ENCODE measurements at regions not wholly inside any gene's neighbourhood (a gene's known extent, or its start where the extent isn't known, plus 50 kb on each side); places are given as distances from the start of the nearest gene placed in this dataset.
A peak's percentile ranks its signal among the peaks of the same experiment; 100 is the strongest.

DNA sequence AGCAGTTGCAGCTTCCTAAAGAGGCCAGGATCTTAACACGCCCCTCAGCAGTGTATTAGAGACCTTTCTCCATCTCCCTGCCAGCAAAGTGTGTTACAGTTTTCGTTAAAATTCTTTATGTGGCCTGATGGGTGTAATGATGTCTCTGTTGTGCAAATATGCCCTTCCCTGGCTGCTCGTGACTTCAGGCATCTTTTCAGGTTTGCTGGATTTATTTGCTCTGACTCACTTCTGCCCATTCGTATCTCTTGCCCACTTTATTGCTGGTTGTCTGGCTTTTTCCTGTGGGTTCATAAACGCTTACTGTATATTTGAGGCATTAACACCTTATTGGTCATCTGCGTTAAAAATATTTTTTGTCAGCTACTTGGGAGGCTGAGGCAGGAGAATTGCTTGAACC, 134.5 kb downstream of the ASB1 start:
- DNase-seq (ENCODE audit: low read depth), result peak; percentile 26

DNA sequence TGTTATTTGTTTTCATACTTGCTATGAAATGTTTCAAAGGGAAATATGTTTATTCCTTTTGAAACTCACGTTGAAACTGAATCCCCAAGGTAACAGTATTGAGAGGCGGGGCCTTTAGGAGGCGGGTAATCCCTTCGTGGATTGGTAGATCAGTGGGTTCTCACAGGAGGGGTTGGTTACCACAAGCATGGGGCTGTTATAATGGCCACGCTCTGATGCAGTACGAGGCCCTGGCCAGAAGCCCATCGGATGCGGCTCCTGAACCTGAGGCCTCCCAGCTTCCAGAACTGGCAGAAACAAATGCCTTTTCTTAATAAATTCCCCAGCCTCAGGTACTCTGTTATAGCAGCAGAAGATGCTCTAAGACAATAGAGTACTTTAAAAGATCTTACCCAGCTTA, 135.7 kb downstream of the ASB1 start:
- no peak for DNase-seq (ENCODE audit: low read depth)

DNA sequence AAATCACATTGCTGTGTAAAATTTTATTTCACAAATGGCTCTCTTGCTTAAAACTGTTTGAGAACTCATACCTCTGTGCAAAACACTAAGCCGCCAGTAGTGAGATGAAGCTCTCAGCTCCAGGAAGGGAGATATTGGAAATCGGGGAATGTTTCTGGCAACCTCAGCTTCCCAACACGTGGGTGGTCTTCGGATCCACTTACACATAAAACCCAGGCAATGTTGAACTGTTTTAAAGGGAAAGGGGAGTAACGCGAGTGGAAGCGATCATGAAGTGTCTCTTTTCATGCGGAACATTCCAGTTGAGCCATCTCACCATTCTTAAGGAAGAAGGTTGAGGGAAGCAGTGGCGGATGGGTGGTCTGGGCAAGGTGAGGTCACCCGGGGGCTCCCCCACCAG, 136.8 kb downstream of the ASB1 start:
- no peak for DNase-seq (ENCODE audit: low read depth)

DNA sequence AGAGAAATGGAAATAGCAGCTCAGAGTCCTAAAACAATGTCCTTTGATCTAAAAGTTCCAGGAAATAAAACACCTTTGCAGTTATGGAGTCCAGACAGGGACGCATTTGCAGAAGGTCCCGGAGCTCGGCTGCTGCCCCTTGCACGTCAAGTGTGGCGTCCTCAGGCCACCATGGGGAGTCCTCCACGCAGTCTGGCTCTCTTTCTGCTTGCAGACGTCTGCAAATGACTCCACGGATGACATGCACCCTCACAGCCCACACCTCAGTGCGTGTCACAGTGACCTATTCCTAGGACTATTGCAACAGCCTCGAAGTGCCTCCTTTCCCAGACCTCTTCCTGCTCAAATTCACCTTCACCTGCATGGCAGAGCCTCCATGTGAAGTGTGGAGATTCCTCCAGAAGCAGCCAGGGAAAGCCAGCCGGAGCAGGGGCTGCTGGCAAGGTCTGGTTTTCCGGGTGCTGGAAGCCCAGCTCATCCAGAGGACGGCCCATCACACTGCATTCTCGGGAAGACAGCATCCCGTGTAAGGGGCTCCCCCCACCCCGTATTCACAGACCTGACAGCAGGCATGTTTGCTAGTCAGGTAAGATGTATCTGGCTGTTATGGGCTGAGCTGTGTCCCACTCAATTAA, 137.7 kb downstream of the ASB1 start:
- no peak for DNase-seq (ENCODE audit: low read depth)

DNA sequence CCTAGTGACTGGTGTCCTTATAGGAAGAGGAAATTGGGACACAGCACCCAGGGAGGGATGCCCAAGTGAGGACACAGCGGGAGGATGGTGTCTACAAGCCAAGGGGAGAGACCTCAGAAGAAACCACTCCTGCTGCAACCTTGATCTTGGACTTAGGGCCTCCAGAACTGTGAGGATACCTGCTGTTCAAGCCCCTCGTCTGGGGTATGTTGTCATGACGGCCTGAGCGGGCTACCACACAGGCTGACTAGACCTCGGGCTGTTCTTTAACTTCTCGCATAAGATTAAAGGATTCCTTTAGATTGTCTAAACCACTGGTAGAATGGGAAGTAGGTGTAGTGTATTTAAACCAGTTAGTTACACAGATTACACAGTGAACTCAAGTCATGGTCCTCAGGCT, 138.3 kb downstream of the ASB1 start:
- DNase-seq (ENCODE audit: low read depth), result no peak

DNA sequence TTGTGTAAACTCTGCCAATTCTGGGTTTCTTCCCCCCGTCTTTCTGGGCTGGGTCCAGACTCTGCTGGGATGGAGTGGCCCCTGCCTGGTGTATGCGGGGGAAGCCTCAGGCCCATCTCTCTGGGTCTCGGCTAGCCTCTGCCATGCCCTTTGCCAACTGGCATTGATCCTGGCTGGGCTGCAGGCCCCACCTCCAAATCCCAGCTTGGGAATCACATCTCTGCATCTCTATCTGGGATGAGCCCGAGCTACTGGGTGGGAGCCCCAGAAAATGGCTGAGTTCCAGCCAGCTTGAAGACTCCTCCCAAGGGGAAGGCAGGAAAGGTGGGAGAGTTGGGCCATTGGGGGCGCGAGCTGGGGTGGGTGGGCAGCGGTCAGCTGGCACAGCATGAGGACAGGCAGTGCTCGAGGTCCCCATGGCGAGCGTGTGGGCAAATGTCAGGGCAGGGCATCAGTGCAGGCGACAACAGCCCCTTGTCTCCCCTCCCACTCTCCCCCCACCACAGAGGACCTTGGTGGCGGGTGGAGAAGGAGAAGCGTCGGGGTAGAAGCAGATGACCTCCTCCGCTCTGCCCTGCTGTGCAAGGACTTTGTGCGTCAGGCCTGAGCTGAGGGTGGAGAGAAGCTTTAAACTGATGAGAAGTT, 139.4 kb downstream of the ASB1 start:
- no peak for DNase-seq (ENCODE audit: low read depth)

DNA sequence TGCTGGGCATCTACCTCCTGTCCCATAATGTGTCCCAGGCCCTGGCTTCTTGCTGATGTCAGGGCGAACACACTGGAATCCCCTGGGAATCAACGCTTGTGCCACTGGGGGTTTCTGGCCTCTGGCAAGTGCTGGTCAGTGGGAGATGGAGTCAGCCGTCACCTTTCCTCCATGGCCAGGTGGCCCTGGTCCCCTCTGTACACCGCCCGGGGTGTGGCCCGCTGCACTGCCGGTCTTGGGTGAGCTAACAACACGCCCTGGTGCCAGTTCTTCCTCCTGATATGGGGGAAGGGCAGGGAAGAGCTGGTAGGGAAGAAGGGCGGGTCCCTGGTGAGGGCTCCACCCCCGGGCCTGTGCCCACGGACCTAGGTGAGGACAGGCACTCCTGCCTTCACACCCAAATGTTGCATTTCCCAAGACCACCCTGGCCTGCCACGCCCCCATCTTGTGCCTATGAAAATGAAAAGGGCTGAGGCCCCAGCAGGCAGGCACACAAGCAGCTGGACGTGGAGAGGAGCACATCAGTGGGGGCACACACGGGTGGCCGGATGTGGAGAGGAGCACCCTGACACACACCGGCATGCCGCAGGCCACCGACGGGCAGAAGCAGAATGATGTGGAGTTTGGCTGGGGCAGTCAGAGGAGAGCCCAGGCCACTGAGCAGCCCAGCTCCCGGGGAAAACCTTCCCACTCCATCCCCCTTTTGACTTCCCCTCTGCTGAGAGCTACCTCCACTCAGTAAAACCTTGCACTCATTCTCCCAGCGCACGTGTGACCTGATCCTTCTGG, 140.5 kb downstream of the ASB1 start:
- no peak for DNase-seq (ENCODE audit: low read depth)

DNA sequence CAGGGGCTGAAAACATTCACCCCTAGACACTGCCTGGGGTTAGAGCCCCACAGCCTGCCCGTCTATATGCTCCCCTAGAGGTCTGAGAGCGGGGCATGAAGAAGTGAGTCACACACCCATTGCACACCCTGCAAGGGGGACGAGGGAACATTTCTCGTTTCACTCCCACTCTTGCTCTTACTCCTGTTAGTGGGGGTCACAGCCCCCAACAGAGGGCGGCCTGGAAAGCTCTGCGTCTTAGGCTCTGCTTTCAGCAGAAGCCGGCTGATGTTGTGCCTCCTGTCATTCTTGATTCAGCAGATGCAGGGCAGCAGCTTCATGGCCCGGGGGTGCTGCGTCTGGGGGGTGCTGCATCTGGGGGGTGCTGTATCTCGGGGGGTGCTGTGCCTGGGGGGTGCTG, 141.3 kb downstream of the ASB1 start:
- DNase-seq (ENCODE audit: low read depth), result no peak

DNA sequence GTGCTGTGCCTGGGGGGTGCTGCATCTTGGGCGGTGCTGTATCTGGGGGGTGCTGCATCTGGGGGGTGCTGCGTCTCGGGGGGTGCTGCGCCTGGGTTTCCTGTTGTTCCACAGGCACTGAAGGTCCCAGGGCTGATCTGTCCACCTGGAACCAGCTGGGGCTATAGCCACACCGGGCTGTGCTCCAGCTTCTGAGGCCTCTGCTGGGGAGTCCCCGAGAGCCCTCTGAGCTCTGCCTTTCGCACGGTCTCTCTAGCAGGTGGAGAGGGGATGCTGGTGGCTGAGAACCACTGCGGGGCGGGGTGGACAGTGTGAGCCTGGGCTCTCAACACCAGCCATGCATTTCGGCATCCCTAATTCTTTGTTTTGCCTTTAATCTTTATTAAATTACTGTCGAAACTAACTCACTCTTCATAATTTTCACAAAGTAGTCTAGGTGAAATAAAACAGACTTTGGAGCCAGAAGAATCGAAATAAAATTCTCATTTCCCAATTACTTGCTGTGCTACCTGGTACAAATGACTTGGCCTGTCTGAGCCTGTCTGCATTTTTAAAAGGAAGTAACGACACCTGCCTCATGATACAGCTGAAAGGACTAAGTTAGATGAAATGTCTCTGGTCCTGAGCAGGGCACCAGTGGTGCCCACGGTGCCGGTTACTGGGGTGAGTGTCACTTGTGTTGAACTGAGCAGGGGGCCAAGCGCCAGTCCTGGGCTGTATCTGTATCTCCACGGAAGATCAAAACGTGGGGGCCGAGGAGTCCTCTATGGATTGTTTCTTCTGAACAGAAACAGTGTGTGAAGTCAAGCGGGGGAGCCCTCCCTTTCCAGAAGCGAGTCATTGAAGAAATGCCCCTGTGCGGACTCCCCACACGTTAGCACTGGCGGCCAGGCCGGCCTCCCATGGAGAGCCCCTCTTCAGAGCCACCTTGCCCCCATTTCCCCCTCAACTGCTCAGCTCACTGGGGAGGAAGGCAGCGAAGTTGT, 142.0 kb downstream of the ASB1 start:
- no peak for DNase-seq (ENCODE audit: low read depth)

DNA sequence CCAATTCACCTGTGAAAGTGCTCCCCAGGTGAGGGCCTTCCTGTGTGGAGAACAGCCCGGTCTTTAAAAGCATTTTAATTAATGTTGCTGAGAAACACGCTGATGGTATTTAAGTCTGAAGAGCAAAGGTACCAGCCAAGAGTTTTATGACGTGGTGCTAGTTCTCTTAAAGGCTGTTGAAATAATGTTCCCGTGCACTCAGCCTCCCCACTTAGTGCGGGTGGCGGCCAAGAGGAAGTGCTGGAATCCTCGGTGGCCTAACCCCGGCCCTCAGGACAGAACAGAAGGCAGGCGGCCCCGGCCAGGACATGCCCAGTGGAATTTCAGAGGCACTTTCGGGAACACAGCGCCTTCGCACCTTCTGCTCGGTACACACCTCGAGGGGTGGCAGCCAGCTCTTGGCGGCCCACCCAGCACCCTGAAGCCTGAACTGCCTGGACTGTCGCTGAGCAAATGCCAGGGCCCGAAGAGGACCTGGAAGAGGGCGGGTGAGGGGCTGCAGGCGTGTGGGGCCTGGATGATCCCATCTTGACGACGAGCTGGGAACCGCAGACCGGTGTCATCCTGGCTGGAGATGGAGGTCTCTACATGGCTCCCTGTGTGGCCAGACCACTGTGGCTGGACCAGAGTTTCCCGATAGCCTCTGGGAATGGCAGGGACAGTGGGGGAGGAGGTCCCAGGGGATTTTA, 142.9 kb downstream of the ASB1 start:
- DNase-seq (ENCODE audit: low read depth), result no peak

DNA sequence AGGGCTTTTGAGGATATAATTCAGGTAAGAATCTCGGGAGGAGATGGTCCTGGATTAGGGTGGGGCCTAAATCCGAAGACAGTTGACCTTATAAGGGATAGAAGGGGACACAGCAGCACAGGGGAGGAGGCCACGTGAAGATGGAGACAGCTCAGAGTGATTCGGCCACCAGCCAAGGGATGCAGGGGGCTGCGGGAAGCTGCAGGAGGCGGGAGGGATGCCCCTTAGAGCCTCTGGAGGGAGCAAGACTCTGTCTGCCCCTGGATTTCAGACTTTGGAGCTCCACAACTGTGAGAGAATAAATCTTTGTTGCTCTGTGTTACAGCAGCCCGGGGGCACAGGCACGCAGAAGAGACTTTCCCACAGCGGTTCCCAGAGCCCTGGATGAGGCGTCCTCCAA, 143.7 kb downstream of the ASB1 start:
- no peak for DNase-seq (ENCODE audit: low read depth)

DNA sequence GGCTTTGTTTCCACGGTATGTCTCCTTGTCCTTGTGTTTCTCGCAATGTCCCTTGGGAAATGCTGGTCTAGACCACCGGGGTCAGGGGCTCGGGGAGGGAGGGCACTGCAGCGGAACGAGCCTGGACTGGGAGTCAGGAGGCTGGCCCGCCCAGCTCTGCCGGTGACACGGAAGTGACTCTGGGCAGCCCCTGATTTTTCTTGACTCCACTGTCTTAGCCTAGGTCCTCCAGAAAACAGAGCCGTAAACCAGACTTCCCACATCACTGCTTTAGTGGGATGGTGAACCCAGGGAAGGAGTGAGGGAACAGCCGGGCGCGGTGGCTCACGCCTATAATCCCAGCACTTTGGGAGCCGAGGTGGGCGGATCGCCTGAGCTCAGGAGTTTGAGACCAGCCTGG, 144.2 kb downstream of the ASB1 start:
- DNase-seq (ENCODE audit: low read depth), result no peak

DNA sequence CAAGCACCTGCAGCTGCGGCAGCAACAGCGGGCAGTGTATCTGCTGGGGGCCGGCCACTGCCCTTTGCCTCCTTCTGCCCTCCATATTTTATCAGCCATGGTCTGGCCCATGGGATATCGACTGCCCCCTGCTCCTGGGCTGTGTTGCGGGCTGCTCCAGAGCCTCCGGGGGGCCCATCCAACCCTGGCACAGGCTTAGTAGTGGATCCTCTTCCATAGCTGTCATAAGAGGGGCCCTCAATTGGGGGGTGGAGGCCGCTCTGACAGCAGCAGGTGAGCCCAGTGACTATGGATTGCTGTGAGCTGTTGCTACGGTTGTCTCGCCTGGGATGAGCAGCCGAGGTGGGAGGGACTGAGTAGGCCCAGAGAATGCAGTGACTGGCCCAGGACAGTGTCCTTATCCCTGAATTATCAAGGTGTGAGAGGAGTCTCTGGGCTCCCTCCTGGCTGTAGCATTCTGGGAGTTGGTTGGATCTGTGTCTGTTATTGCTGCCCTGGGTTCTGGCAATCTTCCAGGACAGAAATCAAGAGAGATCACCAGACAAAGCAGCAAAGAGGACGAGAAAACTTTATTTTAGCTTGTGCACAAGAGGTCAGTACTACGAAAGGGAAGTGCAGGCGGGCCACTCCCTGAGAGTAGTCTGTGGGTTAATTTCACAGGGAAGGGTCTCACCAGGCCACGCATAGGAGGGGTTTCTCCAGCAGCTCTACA, 145.1 kb downstream of the ASB1 start:
- no peak for DNase-seq (ENCODE audit: low read depth)

DNA sequence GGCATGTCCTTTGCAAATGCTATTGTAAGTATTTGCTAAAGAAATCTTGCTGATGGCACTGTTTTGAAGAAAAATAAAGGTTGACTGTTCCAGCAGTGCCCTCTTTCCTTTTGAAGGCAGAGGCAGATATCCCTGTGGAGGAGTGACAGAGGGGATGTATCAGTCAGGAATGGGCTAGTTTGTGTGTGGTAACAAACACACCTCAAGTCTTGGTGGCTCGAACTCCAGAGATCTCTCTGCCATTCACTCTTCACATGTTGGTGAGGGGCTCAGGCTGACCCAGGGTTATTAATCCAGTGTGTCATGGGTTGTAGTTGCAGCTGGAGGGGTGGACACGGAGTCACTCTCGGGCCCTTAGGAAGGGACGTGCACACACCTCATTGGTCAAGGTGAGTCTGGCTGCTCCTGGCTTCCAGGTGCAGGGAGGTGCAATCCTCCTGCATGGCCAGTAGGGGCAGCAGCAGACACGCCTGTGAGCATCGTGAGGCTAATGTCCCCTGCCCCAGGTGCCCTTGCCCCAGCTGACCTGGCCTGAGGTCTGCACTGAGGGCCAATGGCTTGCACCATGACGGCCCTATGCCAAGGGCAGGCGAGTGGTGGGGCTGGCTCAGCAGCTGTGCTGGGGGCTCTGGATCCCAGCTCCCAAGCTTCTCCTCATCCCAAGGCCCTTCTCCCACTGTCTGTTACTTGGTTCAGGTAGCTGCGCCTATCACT, 146.5 kb downstream of the ASB1 start:
- DNase-seq (ENCODE audit: low read depth), result no peak

DNA sequence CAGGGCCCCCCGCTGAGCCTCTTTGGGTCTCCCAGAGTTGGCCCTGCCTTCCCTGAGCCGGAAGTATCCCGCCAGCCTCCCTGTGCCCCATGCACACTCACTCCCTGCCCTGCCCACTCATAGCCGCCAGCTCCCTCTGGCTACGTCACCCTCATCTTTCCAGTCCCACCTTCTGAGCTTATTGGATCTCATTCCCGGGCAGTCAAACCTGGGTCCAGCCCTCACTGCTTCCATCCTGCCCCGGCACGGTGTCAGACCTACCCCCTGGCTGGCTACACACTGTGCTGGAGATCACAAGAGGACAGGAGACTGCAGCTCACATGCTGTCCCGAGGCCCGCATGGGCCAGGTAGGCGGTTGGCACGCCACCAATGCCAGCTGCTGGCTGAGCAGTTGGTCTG, 147.2 kb downstream of the ASB1 start:
- DNase-seq (ENCODE audit: low read depth), result no peak

DNA sequence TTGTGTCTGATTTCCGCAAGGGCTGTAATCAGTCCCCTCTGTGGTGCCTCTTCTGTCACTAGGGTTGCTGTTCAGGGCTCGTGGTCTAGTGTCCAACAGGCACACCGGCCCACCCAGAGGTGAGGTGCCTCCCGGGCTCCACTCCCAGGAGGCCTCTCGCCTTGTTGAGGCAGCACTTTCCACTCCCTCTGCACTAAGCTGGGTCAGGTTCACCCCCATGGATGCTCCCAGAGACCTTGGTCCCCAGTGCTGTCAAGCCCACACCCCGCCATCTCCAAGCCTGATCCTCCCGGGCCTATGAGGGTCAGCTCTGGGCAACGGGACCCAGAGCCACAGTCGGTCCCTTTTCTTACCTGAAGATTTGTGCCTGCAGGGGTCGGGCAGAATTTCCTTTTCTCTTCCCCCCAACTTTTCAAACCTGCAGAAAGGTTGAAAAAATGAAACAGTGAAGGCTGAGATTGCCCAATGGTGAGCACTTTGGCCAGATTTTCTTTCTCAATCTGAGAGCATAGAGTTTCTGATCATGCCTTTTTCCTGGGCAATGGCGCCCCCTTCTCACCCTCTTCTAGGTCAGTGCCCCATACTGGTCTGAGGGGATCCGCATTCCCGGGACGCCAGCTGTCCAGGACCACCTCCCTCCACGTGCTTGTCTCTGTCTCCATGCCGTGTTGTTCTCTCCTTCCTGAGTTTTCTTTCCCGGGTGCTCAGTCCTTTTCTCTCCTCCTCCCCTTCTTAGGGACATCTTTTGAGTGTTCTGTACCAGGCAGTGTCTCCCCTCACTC, 148.0 kb downstream of the ASB1 start:
- DNase-seq (ENCODE audit: low read depth), result no peak

DNA sequence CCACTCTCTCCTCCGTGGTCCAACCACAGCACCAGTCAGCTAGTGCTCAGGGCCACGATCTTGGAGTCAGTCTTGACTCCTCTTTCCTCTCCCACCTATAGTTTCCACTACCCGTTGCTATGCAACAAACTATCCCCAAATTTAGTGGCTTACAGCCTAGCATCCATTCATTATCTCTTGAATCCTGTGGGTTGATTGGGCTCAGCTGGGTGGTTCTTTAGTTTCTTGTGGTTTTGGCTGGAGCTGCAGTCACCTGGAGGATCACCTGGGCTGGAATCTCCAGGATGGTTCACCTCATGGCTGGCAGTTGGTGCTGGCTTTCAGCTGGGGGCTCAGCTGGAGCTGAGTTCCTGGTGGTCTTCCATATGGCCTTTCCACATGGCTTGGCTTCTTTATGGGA, 149.9 kb downstream of the ASB1 start:
- DNase-seq (ENCODE audit: low read depth), result no peak

DNA sequence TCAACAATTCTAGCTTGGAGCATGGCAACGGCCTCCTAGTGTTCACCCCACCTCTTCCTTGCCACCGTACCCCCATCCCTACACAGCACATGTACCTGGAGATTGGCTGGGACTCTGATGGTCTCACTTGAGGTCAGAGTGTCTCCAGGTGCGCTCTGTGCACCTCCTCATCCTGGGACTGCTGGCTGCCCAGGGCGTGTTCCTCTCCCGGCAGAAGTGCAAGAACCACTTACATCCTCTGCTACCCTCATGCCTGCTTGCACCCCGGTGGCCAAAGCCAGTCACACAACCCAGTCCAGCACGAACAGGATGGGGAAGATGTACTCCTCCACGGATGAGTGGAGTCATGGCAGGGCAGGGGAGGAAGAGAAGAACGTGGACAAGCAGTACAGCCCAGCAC, 151.5 kb downstream of the ASB1 start:
- no peak for DNase-seq (ENCODE audit: low read depth)

DNA sequence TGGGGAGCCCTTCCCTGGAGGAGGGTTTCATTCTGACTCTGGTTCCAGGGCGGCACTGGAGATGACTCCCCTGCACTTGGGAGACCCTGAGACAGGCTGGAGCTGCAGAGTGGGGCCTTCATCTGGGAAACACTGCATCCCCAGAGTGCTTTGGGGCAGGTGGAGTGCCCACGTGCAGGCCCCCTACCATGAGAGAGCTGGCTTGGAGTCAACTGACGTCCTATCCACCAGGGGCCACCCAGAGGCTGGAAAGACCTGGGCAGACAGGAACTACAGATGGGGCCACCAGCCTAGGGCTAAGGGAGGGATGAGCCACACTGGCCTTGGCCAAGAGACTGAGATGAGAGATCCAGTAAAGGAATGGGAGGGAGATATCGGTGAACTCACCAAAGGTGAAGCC, 153.8 kb downstream of the ASB1 start:
- DNase-seq (ENCODE audit: low read depth), result no peak

DNA sequence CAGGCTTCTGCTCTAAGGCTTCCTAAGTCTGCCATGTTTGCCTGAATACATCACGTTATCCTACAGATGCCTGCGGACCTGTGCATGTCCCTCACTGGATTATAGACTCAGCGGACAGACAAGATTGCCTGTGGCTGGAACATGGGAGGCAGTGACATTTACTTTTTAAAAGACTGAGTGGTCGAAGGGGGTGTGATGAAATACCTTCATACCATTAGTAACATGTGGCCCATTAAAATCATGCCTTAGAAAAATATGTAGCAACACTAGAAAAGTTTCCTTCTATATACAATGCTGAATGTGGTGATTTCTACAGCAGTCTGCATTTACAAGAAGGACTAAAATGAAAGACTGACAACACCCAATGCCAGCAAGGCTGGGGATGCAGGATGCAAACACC, 154.4 kb downstream of the ASB1 start:
- DNase-seq (ENCODE audit: low read depth), result no peak
